ENCODE measurements at regions not wholly inside any gene's neighbourhood (a gene's known extent, or its start where the extent isn't known, plus 50 kb on each side); places are given as distances from the start of the nearest gene placed in this dataset.
A peak's percentile ranks its signal among the peaks of the same experiment; 100 is the strongest.

DNA sequence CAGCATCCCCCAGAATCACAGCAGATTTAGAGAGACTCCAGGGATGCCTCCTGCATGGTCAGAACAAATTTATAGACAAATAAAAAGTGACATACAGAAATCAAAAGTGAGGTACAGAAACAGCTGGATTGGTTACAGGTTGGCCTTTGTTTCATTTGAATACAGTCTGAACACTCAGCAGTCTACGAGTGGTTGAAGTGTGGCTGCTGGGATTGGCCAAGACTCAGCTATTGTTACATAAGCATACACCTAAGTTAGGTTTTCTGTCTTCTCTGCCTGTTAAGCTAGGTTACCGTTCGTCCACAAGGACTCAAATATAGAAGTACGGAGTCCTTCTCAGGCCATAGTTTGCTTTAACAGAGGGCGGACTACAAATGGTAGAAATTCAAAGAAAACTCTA, 262.4 kb upstream of the SLC14A2 start:
- no peak for DNase-seq

GRCh38 chr18:45353530-45353929, 261.7 kb upstream of the SLC14A2 start:
- no peak for DNase-seq

DNA sequence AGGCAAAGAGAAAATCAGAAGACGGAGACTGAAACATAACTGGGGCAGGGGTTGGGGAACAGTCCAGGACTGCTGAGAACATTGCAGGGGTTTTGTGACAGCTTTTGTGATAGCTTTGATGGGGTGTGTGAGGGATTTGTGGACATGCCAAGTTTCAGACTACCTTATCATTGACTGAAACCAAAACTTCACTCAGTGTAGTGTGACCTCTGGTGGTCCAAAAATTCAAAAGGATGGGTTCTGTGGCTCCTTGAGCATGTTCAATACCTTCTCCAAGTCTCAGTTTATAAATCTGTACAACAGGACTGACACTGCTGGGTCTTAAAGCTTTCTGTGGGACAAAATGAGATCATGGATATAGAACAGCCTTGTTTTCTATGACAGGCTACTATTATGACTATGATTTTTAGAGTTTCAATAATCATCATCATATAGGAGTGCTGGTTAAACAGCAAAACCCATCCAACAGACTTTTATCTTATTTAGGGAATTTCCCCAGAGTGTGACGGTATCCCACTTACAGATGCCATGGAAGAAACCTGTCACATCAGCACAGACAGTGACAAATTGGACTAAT, 259.2 kb upstream of the SLC14A2 start:
- peak; percentile 3 for DNase-seq

DNA sequence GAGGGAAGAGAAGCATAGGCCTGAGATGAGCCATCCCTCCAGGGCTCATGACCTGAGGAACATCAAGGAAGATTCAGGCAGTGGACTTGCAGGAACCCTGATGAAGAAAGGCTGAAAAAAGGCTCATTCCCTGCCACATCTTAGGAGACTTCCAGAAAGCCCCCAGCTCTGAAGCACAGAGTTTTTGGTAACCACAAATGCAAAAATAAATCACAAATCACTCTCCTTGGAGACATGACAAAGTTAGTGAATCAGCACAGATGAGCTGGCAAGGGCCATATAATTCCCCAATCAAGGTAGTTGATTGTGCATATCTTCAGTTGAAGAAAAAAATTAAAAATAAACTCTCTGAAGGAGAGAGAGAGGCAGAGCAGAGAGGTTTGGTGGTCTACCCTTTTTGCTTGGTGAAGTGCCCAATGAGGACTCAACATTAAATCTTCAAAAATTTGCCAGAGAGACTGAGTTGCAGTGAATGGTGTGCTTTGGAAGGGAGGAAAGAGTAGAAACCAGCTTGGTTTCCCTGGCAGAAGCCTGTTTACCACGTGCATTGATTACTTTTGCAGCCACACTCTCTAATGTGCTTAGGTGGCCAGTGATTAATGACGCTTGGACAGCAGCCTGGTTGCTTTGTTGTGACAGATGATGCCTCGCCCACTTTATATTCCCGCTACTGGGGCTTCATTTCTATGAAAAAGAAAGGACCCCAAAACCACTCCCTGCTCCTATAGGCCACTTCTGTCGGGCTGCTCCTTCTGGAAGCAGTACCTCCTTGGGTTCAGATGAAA, 257.4 kb upstream of the SLC14A2 start:
- DNase-seq, result no peak

GRCh38 chr18:45359275-45360009, 255.8 kb upstream of the SLC14A2 start:
- DNase-seq, result no peak

DNA sequence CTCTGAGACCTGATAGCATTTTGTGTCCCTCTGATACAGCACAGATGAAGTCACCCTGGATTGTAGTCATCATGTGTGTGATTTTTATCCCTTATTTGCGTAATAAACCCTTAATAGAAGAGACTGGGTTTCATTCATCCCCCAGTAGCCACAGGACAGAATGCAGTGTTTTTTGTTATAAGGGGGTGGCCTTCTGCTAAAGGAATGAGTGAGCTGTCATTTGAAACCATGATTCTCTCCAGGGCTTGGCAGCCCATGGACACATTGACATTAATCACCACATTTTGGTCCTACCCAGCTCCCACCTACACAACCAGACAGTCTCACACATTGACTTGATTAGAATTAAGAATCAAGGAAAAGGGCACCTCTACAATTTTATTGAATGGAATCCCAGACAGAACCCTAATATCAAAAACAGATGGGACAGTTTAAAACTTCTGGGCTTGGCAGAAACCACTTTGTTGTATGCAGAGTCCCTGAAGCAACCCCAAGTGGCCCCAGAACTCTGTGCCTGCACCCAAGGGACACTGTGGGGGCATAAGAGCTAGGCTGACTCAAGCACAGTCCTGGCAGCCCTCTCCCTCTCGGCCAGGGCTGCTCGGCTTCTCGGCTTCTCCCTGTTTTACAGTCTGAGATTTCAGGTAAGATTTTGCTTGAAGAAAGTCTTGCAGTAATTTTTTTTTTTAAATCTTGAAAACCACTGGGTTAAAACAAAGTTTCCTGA, 254.0 kb upstream of the SLC14A2 start:
- DNase-seq, result no peak

GRCh38 chr18:45363196-45363595, 252.1 kb upstream of the SLC14A2 start:
- DNase-seq, result no peak

- no peak for DNase-seq
Observed at GRCh38 chr18:45365835-45366234, 249.4 kb upstream of the SLC14A2 start.

GRCh38 chr18:45370255-45371010, 244.8 kb upstream of the SLC14A2 start:
- no peak for DNase-seq

DNA sequence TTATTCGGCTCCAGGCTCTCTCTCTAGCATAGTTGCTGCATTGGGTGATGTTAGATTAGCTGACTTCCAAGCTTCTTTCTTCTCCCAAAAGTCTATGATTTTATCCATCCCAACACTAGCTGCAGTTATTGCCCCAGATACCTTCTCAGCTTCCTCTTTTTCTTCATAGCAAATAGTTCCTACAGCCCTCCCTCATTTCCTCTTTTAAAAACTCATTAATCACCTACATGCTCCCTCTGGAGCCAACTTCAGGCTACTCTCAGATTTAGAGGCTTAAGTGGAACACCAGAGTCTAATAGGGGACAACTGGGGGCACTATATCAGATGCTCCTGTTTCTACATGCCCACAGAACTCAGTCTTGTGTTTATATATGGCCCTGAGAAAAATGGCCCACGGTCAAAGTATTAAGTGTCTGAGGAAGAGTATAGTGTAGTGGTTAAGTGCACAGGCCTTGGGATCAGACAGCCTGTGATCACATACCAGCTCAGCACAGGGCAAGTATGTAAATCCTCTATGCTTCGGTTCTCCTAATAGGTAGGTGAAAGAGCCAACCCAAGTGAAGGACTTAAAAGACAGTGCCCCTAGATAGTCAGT, 241.9 kb upstream of the SLC14A2 start:
- DNase-seq, result no peak

DNA sequence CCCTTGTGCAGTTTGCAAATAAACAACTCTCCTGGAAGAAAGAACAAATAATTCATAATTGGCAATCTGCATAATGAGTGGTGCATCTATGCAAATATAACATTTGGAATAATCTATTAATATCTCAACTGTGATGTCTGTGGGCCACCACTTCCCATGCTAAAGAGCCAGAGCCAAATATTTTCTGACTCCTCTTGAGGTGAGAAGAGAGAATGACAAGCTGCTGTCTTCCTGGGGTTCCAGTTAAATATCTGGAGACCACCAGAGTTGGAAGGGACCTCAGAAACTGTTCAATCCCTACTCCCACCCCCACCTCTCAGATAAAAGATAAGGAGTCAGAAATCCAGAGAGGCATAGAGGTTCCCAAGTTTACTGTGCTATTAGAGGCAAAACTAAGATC, 241.0 kb upstream of the SLC14A2 start:
- DNase-seq, result no peak

DNA sequence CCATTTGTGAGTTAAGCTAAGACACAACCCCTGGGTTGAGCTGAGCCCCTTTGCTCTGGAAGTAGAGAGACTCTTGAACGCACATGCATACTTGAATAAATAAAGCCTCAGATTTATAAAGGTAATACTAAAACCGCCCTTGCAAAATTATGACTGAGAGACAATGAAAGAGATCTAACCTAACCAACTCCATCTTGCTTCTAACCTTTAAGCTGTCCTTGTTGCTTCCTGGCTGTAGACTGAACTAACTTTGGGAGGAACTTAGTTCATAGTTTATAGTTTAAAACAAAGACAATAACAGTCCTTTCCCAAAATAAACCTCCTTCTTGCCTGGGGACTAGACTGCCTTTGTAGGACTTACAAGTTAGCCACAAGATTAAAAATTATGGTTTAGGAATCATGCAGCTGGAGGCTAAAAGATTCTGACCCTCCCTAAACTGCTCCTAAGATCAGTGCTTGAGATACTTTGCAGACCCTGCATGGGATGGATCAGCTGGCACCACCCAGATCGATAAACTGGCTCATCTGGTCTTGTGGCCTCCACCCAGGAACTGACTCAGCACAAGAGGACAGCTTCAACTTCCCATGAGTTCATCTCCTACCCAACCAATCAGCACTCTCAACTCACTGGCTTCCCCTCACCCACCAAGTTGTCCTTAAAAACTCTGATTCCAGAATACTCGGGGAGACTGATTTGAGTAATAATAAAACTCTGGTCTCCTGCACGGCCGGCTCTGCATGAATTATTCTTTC, 240.2 kb upstream of the SLC14A2 start:
- DNase-seq, result no peak

- DNase-seq, result no peak
Observed at GRCh38 chr18:45376193-45376592, 239.1 kb upstream of the SLC14A2 start.

DNA sequence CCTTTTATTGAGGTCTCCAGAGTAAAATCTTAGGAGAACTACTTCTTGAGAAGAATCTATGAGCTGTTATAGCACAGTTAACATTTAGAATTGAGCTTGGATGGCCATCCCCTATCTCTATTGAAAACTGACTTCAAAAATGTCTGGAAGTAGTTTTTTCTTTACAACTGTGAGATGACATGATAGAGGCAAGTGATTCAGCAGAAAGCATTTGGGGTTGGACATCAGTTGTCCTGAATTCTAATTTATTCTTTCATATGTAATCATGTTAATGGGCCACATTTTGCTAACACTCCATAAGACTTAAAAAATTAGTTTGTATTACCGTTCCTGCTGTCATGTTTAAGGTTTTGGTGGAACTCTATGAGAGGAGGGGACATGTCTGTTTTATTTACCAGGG, 237.0 kb upstream of the SLC14A2 start:
- DNase-seq, result no peak

DNA sequence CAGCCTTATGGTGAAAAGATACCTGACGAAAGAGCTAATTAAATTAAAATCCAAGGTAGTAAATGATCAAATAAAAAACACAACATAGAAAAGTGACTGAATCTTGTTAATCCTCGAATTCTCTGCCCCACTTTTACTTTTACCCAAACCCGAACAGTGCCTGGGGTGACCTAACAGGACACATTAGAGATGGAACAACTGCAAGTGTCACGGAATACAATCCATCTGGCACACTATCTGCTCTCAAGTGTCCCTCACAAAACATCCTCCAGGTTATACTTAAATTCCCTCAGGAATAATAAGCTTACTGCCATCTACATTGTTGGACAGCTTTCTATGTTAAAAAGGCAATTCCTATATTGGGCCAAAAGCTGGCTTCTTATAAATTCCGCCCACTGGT, 236.3 kb upstream of the SLC14A2 start:
- DNase-seq, result no peak

DNA sequence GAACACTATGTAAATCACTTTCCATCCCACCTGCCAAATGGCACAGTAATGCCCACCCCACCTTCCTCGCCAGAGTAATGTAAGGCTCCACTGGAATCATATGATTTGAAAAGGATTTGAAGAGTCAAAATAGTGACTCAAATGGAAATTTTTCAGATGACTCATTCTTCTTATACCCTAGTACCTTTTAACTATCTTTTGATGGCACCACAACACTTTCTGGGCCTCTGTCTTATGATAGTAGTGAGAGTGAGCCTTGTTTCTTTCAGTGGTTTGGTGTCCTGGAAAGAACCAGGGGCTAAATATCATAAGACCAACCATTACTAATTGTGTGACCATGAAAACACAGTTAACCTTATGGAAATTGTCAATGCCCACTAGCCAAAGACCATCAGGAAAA, 235.4 kb upstream of the SLC14A2 start:
- peak; percentile 29 for DNase-seq

- DNase-seq, result no peak
Observed at GRCh38 chr18:45381282-45381681, 234.0 kb upstream of the SLC14A2 start.

GRCh38 chr18:45383228-45383627, 232.0 kb upstream of the SLC14A2 start:
- no peak for DNase-seq

DNA sequence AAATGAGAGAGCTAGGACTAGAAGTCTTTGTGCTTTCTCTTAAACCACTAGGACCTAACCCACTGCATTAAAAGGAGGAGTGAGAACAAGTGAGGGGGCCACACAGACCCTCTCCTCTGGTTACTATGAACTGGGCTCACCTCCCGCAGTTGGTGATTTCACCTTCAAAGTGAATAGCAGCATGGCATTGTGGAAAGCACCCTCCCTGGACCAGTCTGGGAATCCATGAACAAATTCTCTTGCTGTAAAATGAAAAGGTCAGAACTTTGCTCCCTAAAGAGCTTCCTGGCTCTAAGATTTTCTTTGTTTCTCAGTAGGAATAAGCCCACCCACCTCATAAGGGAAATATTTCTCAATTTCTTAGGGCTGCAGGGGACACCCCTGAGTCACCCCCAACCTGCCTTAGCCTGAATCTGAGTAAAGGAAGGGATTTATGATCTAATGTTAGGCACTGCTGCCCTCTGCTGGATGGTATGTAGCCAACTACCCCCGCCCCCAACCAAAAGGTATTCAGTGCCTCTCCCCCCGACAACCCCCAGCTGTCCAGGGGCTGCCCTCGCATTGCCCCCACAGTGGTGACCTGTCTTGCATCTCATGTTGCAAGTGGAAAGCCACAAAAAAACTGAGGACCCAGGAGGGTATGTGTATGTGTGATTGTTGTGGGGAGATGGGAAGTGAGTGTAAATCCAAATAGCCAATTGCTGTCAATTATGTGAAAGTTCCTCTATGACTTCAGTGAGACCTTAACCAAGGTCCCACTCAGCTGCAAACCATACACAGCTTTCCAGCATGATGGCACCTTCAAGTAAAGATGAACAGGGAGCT, 230.9 kb upstream of the SLC14A2 start:
- peak; percentile 60 for DNase-seq

- no peak for DNase-seq
Observed at GRCh38 chr18:45384962-45385315, 230.3 kb upstream of the SLC14A2 start.

All from activated CD4-positive, alpha-beta T cell treated with anti-CD3 and anti-CD28 coated beads, Interleukin-10, Interleukin-2, amounts not matched to agents 100 ng/mL and 50 ng/mL, durations not matched to agents 16 hours and 8 hours (primary cell).